Mucosa of descending colon (tissue), 3 donors: ENCODE measurements at regions not wholly inside any gene's neighbourhood (a gene's known extent, or its start where the extent isn't known, plus 50 kb on each side); places are given as distances from the start of the nearest gene placed in this dataset.

Experiments
- ATAC-seq: fragments of 200-7000 bp; cut with Tn5 transposase; one replicate; pipeline ENCODE4 v1.9.1; 2020; ENCODE audit warnings: mild to moderate bottlenecking, moderate library complexity
- DNase-seq, 3 donors: peaks; one replicate each; pipeline ENCODE4 v3.0.0-alpha.2; 2020
- H3K36me3 ChIP-seq: fragments of 200-600 bp; one replicate; pipeline ENCODE4 v1.8.0; 2021; ENCODE audit warnings: low read depth, mild to moderate bottlenecking
- H3K4me1 ChIP-seq: fragments of 200-600 bp; one replicate; pipeline ENCODE4 v1.8.0; 2021; ENCODE audit warnings: low read depth, mild to moderate bottlenecking
- H3K4me3 ChIP-seq: fragments of 200-600 bp; one replicate; pipeline ENCODE4 v1.8.0; 2021; ENCODE audit warnings: mild to moderate bottlenecking
- H3K9me3 ChIP-seq: fragments of 200-600 bp; one replicate; pipeline ENCODE4 v1.8.0; 2021; ENCODE audit warnings: mild to moderate bottlenecking
- intact Hi-C, 2 donors: fragments of 100-400 bp; cut with DNase I in 1 of 2; cut with micrococcal nuclease in 1 of 2; formaldehyde crosslinking; loops; one replicate each; pipeline versions ENCODE4 v1.11.0 to v1.11.1; 2022; cut with DNase I, micrococcal nuclease
- TF ChIP-seq, protein P1 (sequence below): fragments of 200-600 bp; IDR thresholded peaks from one replicate; pipeline ENCODE4 v1.8.0; 2022; ENCODE audit warnings: antibody characterized with exemption, mild to moderate bottlenecking
- donor health status: DM: no; HTN: no; CAD: no; lungs with moderate emphysema.
- donor health status: DM: no; HTN: no; CAD: no.
- donor health status: DM: no; HTN: yes; CAD: no.

DNA sequence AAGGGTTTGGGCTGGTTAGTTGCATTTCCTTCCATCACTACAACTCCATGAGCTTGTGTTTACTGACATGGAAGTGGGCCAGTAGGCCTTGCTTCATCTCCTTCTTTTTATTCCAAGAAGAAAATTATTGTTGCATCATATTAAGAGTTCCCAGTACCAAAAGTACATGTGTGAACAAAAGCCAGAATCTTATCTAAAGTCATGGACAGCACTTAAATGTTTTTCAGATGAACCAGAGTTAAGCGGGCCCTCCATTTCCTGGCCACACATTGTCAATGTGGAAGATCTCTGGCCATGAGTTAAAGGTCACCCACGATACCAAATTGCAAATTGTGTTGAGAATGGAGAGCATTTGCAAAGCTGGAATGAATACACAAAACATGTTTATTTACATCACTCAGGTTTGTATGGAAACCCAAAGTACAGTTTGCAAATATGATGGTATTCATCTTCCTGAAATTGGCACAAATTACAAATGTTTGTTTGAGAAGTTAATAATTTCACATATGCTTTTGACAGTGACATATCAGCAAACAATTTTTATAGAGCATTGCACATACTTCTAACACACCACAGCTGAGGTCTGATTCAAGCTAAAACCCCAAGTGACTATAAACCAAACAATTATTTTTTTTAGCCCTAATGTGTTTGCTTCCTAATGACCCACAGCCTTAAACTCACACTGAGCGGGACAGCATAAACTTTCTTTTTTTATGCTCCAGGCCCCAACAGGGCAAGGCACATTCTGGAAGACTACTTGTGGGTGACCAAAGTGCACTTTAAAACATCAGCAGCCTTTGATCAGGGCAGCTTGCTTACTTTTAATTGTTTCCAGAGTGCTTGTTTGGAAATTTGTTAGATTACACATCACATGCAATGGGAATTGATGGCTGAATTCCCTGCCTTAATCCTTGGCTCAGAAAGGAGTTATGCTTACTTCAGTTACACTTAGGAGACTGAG is 502.9 kb upstream of the SLIT2 start:
- TF ChIP-seq, protein P1, sequence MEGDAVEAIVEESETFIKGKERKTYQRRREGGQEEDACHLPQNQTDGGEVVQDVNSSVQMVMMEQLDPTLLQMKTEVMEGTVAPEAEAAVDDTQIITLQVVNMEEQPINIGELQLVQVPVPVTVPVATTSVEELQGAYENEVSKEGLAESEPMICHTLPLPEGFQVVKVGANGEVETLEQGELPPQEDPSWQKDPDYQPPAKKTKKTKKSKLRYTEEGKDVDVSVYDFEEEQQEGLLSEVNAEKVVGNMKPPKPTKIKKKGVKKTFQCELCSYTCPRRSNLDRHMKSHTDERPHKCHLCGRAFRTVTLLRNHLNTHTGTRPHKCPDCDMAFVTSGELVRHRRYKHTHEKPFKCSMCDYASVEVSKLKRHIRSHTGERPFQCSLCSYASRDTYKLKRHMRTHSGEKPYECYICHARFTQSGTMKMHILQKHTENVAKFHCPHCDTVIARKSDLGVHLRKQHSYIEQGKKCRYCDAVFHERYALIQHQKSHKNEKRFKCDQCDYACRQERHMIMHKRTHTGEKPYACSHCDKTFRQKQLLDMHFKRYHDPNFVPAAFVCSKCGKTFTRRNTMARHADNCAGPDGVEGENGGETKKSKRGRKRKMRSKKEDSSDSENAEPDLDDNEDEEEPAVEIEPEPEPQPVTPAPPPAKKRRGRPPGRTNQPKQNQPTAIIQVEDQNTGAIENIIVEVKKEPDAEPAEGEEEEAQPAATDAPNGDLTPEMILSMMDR: no peak
- Histone ChIP-seq H3K4me3 (no peak overlapping the region), H3K9me3 (no peaks in the 10 kb centered on the region), H3K4me1 (no peaks in the 10 kb centered on the region), H3K36me3 (no peaks in the 10 kb centered on the region)
- intact Hi-C loops: no loop called here
- ATAC-seq (peak; percentile 14), DNase-seq (peak in 1 of 3 donors; percentile 36)

DNA sequence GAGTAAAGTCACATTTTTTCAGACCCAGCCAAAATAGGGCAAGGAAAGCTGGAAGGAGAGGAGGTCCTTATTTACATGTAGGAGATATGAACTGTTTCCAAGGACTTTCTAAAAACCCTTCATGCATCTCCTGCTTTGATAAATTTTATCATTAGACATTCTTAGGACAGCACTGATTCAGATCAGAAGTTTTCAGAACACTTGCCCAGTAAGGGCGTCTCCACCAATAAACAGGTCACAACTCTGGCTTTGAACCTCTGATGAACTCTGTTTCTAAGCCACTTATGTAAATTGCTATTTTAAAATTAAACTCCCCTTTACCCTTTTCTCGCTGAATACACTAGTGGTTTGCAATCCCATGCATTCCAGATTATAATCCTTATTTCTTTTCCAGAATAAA is 505.3 kb upstream of the SLIT2 start:
- Histone ChIP-seq H3K4me1 (no peaks in the 10 kb centered on the region), H3K36me3 (no peaks in the 10 kb centered on the region), H3K4me3 (no peak overlapping the region), H3K9me3 (no peaks in the 10 kb centered on the region)
- no peak for ATAC-seq
- DNase-seq: no peak
- TF ChIP-seq, protein P1: no peak
- intact Hi-C loops: no loop called here

DNA sequence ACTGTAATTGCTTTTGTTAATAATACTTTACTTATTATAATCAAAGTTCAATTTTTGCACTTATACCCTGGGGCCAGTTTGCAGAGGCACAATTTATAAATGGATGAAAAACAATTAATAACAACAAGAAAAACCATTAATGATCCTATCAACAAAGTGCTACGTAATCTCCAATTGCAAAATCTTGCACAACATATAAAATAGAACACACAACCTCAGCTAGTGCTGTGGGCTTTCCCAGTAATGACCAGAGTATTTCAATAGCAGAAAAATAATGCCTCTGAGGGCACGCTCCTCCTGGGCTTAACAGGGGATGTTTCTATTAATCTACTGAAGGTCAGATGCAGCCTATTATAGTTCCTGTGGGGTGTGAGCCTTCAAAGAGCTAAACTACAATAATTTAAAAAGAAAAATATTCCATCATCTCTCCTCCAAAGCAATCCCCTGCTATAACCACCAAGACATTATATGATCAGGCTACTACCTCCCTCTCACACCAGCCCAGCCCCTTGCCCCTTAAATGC is 508.5 kb upstream of the SLIT2 start:
- intact Hi-C loops: no loop called here
- no peak overlapping the region for H3K4me3 ChIP-seq
- no peaks in the 10 kb centered on the region for H3K9me3 ChIP-seq
- H3K36me3 ChIP-seq: no peaks in the 10 kb centered on the region
- no peak for DNase-seq
- H3K4me1 ChIP-seq: no peaks in the 10 kb centered on the region
- TF ChIP-seq, protein P1: no peak
- ATAC-seq: no peak

- Histone ChIP-seq H3K4me3 (no peak overlapping the region), H3K9me3 (no peaks in the 10 kb centered on the region), H3K4me1 (no peaks in the 10 kb centered on the region), H3K36me3 (no peaks in the 10 kb centered on the region)
- ATAC-seq: no peak
- TF ChIP-seq, protein P1: no peak
- intact Hi-C loops: no loop called here
- DNase-seq: no peak
Observed at GRCh38 chr4:19739101-19739651, 512.5 kb upstream of the SLIT2 start.

- DNase-seq (no peak), ATAC-seq (no peak)
- Histone ChIP-seq H3K9me3 (no peaks in the 10 kb centered on the region), H3K4me3 (no peak overlapping the region), H3K36me3 (no peaks in the 10 kb centered on the region), H3K4me1 (no peaks in the 10 kb centered on the region)
- intact Hi-C loops: no loop called here
- TF ChIP-seq, protein P1: no peak
Observed at GRCh38 chr4:19736968-19737756, 514.5 kb upstream of the SLIT2 start.
